ENCODE measurements at regions not wholly inside any gene's neighbourhood (a gene's known extent, or its start where the extent isn't known, plus 50 kb on each side); places are given as distances from the start of the nearest gene placed in this dataset.

DNA sequence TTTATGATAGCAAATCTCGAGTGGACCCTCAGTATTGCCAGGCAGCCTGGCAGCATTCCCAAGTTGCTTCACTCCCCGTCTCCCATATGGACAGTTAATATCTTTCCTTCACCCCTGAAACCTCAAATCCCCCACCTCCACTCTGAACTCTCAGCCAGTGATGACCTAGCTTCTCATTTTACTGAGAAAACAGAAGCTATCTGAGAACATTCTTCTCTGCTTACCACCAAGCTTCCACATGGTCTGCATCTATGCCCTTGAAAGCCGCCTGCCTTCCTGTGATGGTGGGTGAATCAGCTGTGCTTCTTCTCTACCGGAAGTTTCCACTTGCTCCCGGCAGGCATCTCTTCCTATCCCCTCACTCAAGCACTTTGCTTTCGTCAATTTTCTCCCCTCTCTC, 529.2 kb downstream of the EPHA4 start:
- Histone ChIP-seq H3K27ac (no peak overlapping the region), H3K27me3 (no peaks in the 10 kb centered on the region), H3K36me3 (no peaks in the 10 kb centered on the region), H3K4me1 (no peaks in the 10 kb centered on the region), H3K9me3 (no peaks in the 10 kb centered on the region), H3K4me3 (replicated peaks in 1 of 3) (no peak overlapping the region)
- intact Hi-C loops (cut with DNase I): no loop called here
- no peak for DNase-seq
- TF ChIP-seq POLR2A (IDR thresholded peaks at IDR 0.05): no peak
- TF ChIP-seq, protein P1, sequence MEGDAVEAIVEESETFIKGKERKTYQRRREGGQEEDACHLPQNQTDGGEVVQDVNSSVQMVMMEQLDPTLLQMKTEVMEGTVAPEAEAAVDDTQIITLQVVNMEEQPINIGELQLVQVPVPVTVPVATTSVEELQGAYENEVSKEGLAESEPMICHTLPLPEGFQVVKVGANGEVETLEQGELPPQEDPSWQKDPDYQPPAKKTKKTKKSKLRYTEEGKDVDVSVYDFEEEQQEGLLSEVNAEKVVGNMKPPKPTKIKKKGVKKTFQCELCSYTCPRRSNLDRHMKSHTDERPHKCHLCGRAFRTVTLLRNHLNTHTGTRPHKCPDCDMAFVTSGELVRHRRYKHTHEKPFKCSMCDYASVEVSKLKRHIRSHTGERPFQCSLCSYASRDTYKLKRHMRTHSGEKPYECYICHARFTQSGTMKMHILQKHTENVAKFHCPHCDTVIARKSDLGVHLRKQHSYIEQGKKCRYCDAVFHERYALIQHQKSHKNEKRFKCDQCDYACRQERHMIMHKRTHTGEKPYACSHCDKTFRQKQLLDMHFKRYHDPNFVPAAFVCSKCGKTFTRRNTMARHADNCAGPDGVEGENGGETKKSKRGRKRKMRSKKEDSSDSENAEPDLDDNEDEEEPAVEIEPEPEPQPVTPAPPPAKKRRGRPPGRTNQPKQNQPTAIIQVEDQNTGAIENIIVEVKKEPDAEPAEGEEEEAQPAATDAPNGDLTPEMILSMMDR (IDR thresholded peaks at IDR 0.05): no peak
- WGBS, 2 donors: 77 to 79% methylated on average over 6 of the region's 6 CpGs

DNA sequence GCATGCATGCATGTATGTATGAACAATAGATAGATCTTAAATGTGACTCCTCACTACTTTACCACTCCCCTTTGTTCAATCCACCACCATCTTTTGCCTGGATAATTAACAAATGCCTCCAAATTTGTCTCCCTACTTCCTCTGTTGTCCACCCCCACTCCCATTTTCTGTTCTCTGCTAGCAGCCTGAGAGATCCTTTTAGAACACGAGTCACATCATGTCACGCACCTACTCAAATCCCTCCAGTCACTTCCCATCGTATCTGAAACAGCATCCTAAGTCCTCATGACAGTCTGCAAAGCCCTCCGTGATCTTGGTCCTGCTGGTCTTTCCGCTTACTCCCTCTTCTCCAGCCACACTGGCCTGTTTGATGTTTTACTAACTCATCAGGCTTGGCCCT, 527.3 kb downstream of the EPHA4 start:
- TF ChIP-seq, protein P1 (IDR thresholded peaks at IDR 0.05): no peak
- TF ChIP-seq POLR2A (IDR thresholded peaks at IDR 0.05): no peak
- Histone ChIP-seq H3K27ac (no peak overlapping the region), H3K27me3 (no peaks in the 10 kb centered on the region), H3K36me3 (no peaks in the 10 kb centered on the region), H3K9me3 (no peaks in the 10 kb centered on the region), H3K4me1 (no peaks in the 10 kb centered on the region), H3K4me3 (replicated peaks in 1 of 3) (no peak overlapping the region)
- DNase-seq: no peak
- WGBS, 2 donors: 94 to 97% methylated on average over 5 of the region's 5 CpGs
- intact Hi-C loops (cut with DNase I): no loop called here

DNA sequence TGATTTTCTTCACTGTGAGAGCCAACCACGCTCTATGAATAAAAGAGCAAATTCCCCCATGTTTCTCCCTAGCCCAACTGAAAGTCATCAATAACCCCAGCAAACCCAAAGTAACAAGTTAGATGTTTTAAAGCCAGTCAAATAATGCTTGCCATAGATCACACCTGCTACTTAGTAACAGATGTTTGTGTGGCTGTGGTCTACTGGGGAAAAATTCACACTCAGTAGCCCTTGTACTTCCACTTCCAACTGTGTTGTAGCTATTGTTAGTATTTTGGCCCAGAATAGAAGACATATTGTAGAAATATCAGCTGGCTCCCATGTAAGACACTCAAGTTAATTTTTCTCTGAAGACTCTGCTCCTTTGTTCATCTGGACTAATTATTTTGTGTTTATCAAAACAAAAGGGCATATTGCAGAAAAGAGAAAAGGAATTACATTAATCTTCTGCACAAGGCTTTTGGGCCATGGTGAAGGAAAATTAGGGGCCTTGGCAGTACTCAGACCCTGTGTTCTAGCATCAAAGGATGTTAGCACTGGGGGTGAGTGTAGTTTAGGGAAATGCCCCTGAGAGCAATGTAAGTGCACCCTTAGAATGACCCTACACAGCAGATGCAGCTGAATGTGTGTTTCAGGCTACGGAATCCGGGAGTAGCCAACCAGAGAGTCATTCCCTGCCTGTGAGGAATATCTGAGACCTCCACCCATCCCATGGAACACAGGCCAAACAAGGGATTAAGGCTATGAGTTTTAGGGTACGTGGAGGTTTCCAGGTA, 521.9 kb downstream of the EPHA4 start:
- Histone ChIP-seq H3K4me3 (replicated peaks in 1 of 3) (no peak overlapping the region), H3K27me3 (no peaks in the 10 kb centered on the region), H3K27ac (no peak overlapping the region), H3K9me3 (no peaks in the 10 kb centered on the region), H3K4me1 (no peaks in the 10 kb centered on the region), H3K36me3 (no peaks in the 10 kb centered on the region)
- 74 to 75% methylated on average over 4 of the region's 4 CpGs for WGBS, 2 donors
- no peak for DNase-seq
- TF ChIP-seq, protein P1 (IDR thresholded peaks at IDR 0.05): no peak
- no peak for TF ChIP-seq POLR2A (IDR thresholded peaks at IDR 0.05)
- intact Hi-C loops (cut with DNase I): no loop called here

DNA sequence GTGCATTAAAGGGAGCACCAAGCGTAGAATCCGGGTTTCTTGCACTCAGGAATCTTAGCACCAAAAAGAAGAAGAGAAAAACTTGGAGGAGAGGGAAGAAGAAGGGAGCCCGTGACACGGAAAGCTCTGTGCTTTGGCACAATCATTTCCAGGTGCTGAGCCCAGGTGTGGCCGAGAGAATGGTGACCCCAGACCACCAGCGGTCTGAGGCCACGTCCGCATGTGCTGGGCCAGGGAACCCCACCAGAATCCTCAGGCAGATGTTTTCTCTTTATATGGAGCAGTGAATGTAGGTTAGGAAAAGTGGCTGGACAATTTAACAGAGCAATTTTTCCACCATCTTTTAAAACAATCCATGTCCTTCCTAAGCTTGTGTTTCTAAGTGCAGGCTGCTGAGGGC, 520.9 kb downstream of the EPHA4 start:
- no peaks in the 10 kb centered on the region for H3K9me3 ChIP-seq
- no peak overlapping the region for H3K4me3 ChIP-seq (replicated peaks in 1 of 3)
- H3K4me1 ChIP-seq: no peaks in the 10 kb centered on the region
- H3K36me3 ChIP-seq: no peaks in the 10 kb centered on the region
- no peaks in the 10 kb centered on the region for H3K27me3 ChIP-seq
- DNase-seq: no peak
- no peak overlapping the region for H3K27ac ChIP-seq
- TF ChIP-seq POLR2A (IDR thresholded peaks at IDR 0.05): no peak
- TF ChIP-seq, protein P1 (IDR thresholded peaks at IDR 0.05): no peak
- WGBS, 2 donors: 96 to 97% methylated on average over 8 of the region's 8 CpGs
- intact Hi-C loops (cut with DNase I): no loop called here

DNA sequence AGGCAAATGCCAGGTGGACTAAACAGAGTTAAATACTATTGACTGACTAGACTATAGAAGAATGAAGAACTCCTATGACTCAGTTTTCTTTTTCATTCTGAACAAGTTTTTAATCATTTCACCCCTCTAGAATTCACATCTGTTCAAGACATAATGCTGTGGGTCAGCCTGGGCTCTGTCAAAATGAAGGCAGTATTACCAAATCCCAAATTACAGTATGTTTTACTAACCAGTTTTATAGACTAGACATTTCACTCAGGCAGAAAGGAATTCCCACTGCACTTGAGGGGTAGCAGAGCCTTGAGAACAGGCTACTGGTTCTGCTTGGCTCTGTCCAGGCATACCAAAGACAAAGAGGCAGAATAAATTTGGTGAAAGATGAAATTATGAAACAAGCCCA, 511.7 kb downstream of the EPHA4 start:
- H3K4me3 ChIP-seq (replicated peaks in 1 of 3): no peak overlapping the region
- H3K9me3 ChIP-seq: no peaks in the 10 kb centered on the region
- no peak for TF ChIP-seq POLR2A (IDR thresholded peaks at IDR 0.05)
- TF ChIP-seq, protein P1 (IDR thresholded peaks at IDR 0.05): no peak
- peak overlapping the region in 1 of 3 donors; percentile 51 for H3K27ac ChIP-seq
- intact Hi-C loops (cut with DNase I): no loop called here
- peaks cover 20 to 30% of the 10 kb centered on the region in 2 donors for H3K4me1 ChIP-seq
- no peaks in the 10 kb centered on the region for H3K36me3 ChIP-seq
- peak; percentile 48 to 56 for DNase-seq
- H3K27me3 ChIP-seq: no peaks in the 10 kb centered on the region

Data from thyroid gland (tissue), 4 donors.